Islet of Langerhans (tissue), 1 donor: ENCODE measurements at regions not wholly inside any gene's neighbourhood (a gene's known extent, or its start where the extent isn't known, plus 50 kb on each side); places are given as distances from the start of the nearest gene placed in this dataset.

Experiments used
- FAIRE-seq: peaks from one replicate; lab custom pipeline; 2011; peaks lifted over from hg19 to GRCh38; lab: Jason Lieb, UNC

DNA sequence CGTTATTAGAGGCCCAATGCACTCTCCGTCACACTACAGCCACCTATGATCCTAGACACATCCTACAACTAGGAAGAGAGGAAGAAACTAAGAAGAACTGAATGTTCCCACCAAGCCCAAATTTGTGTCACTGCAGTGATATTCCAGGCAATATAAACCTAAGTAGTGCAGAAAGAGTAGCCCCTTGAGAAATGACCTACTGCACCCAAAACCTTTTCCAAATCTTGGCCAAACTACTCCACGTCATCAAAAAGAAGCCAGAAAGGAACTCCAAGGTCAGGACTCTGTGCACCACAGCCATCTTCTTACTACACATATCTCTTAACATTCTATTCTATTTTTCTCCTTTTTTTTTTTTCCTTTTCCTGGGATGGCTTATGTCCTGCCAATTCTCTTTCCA lies 60.2 kb downstream of the ADAMTS1 start:
- FAIRE-seq: no peak

GRCh38 chr21:26783466-26784195 lies 61.6 kb downstream of the ADAMTS1 start:
- FAIRE-seq: no peak

DNA sequence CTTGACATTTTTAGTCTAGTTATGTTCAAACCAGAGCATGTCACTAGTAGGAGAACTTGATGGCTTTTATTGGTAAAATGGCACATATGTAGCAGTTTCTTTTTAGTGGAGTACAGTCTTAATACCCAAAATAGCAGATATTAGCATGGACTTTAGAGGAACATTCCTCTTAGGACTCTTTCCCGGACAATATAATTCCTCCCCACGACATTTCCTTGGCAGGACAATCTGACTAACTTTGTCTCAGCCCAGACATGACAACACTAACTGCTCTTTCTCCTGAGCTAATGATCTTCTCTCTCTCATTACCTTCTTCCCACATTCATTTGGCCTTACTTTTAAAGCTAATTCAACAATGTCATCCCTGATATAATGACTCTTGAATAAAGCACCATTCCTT lies 62.5 kb downstream of the ADAMTS1 start:
- no peak for FAIRE-seq

- no peak for FAIRE-seq
These were observed 62.9 kb downstream of the ADAMTS1 start for GRCh38 chr21:26782331-26782730.

DNA sequence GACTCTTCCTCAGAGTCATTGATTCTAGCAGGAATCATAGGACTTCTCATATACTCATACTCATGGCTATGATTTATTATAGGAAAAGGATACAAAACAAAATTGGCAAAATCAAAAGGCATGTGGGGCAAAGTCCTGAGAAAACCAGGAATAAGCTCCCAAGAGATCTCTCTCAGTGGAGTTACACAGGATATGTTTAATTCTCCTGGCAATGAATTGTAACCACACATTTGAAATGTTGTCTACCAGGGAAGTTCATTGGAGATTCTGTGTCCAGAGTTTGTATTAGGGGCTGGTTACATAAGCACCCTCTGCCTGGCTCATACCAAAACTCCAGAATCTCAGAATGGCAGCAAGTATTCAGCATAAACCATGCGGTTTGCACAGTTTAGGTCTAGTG lies 63.9 kb downstream of the ADAMTS1 start:
- FAIRE-seq: no peak

DNA sequence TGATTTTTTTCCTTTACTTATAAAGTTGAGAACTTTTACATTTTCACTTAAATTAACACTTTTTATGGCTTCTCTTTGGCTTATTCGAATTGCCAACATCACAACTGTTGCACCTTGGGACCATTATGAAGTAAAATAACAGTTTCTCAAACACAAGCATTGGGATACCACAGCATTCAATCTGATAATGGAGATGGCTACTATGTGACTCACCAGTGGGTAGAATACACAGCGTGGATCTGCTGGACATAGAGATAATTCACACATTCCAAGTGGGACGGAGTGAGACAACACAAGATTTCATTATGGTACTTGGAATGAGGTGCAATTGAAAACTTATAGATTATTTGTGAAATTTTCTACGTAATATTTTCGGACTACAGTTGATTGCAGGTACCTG lies 68.0 kb downstream of the ADAMTS1 start:
- FAIRE-seq: no peak

- FAIRE-seq: no peak
These were observed 68.7 kb downstream of the ADAMTS1 start for GRCh38 chr21:26776310-26777021.

DNA sequence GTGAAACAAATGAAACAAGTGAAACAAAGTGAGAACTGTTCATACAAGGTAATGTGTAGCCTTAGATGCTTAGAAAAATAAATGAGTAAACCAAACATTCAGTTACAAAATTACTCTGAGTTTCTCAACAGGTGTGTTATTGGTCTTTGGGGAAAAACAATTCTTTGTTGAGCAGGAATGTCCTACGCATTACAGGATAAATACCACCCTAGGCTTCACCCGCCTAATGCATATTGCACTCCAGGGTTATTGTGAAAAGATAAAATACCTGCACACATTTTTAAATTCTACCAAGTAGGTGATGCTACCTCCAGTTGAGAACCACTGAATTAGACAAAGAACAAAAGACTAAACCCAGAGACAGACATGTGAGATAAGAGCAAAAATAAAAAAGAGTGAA lies 72.2 kb downstream of the ADAMTS1 start:
- no peak for FAIRE-seq

DNA sequence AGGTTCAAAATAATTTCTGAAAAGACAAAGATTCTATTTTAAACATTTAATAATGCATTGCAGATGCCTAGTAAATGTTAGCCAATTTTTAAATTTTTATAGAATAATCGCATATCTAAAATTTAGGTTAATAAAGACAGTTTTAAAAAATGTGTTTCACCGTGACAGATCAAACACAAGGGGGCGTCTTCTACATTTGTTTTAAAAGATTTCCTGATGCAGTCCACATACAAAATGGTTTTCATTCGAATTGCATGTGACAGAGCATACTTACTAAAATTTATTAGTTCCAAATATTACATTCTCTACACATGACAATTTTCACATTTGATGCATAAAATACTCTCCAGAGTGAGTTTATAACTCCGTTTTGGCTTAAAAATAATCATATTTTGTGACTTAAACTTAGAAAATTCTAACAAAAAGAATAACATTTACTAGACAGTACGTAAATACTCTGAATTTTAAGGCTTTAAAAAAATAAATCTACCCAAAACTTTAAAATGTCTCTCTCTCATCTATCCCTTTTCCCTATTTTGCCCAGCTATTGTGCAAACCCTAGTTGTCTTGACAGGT lies 75.5 kb downstream of the ADAMTS1 start:
- peak; percentile 82 for FAIRE-seq

DNA sequence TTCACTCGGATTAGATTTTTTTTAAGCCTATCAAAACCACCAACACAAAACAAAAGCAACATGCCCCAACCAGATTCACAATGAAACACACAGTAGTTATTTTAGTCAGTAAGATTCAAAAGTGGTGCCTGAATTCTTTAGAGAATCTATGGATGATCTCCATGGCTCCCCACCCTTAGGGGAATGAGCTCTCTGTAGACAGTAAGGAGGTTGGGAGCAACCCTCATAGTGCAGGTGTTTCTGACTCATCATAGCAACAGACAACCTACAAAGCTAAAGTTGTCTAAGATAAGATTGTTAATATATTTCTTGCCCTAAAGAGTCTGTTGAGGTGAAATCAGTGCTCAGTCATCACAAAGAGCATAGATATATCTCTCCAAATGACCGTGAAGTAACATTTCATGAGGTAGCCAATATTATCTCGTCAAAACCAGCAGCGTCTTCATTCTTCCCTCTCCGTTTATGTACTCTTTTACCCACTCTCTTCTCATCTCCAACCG lies 78.3 kb downstream of the ADAMTS1 start:
- FAIRE-seq: no peak

DNA sequence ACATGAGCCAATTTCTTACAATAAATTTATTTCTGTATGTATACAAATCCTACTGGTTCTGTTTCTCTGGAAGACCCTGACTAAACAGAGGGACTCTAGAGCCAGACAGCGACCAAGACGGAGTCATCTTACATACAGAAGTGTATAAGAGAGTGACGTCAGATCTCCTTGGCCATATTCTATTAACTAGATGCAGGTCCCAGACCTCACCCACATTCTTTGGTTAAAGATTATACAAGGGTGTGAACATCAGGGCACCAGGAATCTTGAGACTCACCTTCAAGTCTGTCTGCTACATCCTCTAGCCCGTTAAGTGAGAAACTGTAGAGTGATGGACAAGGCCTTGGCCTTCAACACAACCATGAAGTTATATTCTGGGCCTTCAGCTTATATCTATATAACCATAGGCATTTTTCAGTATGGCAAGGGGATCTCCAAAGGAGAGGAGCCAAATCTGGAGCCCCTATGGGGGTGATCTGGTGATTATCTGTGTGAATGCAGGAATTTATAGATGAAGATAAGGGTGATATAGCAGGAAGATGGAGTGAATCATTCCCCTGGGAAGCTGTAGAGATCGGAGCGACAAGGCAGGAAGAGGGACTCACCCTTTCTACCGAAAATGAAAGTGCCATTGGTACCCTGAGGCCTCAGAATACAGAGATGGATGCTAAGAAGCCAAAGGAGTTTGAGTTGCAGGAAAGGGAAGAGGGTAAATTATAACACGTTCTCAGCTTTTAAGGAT lies 83.9 kb downstream of the ADAMTS1 start:
- no peak for FAIRE-seq

DNA sequence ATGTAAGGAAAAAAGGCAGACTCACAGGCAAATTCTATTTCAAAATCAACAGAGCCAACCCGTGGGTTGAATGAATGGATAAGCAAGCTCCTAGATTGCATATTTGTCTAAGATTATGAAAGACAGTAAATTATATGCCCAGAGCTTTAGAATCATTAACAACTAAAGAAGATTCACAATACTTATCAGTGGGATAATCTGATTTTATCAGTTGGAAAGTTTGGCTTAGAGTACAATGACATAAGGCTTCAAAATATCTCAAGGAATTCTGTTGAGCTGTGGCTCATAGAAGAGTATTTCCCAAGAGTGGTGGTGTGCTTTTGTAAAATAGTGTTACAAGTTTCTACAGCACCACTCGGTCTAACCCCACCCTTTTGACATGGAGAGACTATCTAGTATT lies 85.5 kb downstream of the ADAMTS1 start:
- FAIRE-seq: no peak

- FAIRE-seq: no peak
These were observed 86.9 kb downstream of the ADAMTS1 start for GRCh38 chr21:26758083-26758880.

GRCh38 chr21:26756491-26757159 lies 88.6 kb downstream of the ADAMTS1 start:
- no peak for FAIRE-seq

DNA sequence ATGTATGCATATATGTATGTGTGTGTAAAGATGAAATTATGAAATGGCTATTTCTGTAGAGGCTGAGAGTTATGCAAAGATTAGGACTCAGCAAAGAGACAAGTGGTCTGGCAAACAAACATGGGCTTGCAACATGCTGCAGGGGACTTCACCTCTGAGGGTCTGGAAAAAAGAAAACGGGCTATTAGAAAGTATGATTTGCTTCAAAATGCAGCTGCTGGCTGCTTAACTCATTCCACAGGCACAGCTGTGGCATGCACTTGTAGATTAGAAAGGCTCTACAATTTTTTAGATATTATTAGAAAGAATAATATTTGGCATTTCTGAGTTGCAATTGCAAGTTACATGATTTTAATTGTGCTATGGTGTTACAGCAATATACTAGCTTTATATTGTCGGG lies 90.4 kb downstream of the ADAMTS1 start:
- no peak for FAIRE-seq

GRCh38 chr21:26753822-26754221 lies 91.4 kb downstream of the ADAMTS1 start:
- no peak for FAIRE-seq

- no peak for FAIRE-seq
These were observed 92.4 kb downstream of the ADAMTS1 start for GRCh38 chr21:26752849-26753248.

- FAIRE-seq: no peak
These were observed 93.9 kb downstream of the ADAMTS1 start for GRCh38 chr21:26751305-26751704.

DNA sequence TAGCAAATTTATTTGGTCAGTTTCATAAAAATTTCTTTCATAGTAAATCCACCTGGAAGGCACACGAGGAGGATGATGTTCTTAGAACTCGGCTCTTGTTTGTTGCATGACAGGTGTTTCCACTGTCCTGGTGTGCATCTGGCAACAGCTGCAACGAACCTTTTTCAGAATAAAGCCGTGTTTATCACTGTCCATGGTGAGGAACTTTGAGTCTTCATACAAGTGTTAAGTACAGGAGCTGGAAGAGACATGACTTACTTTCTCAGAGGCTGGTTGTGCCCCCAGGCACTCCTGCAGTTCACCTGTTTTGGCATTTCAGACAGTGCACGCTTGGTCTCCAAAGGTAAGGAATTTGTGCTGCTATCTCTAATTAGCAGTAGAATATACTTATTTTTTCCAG lies 97.1 kb downstream of the ADAMTS1 start:
- FAIRE-seq: no peak

GRCh38 chr21:26747216-26747615 lies 98.0 kb downstream of the ADAMTS1 start:
- no peak for FAIRE-seq

DNA sequence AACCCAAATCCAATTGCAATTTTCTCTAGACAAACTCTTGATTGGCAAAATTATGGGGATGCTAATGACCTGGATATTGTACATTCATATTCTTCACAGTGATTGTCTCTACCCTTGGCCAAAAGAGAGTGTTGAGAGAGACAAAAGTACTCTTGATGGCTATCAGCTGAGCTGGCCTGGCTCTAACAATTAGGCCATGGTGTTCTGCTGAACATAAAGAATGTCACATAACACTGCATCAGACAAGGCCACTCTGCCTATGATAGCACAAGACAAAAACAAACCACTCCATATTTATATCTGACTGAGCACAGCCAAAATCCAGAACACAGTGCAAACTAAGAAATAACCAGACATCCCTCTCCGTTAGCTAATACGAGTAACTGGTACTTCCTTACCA lies 101.7 kb downstream of the ADAMTS1 start:
- FAIRE-seq: no peak
